SK-N-SH treated with all-trans-retinoic acid at 6 μM for 48 hours (cell line): ENCODE measurements at regions not wholly inside any gene's neighbourhood (a gene's known extent, or its start where the extent isn't known, plus 50 kb on each side); places are given as distances from the start of the nearest gene placed in this dataset.

Source experiments
- ATAC-seq: fragments of 200-7000 bp; cut with Tn5 transposase; 3 replicates; pipeline ENCODE4 v1.9.1; 2020; ENCODE audit warnings: mild to moderate bottlenecking, moderate library complexity
- ARNTL ChIP-seq: fragments of 450-650 bp; formaldehyde crosslinking; IDR thresholded peaks from 2 replicates; pipeline ENCODE4 v1.5.0; 2020; ENCODE audit warnings: low read depth, mild to moderate bottlenecking, moderate library complexity, borderline replicate concordance
- BACH2 ChIP-seq: fragments of 250-450 bp; sonication (Bioruptor Pico); IDR thresholded peaks from 2 replicates; pipeline ENCODE4 v1.9.0; 2021; ENCODE audit warnings: mild to moderate bottlenecking, borderline replicate concordance
- CREB5 ChIP-seq: fragments of 250-450 bp; sonication (Bioruptor Pico); IDR thresholded peaks from 2 replicates; pipeline ENCODE4 v1.5.1; 2020; ENCODE audit warnings: low read depth, mild to moderate bottlenecking, moderate library complexity
- CSDC2 ChIP-seq: fragments of 250-450 bp; sonication (Bioruptor Pico); IDR thresholded peaks from 2 replicates; pipeline ENCODE4 v1.5.0; 2020; ENCODE audit warnings: mild to moderate bottlenecking, moderate library complexity
- CSRNP3 ChIP-seq: fragments of 250-450 bp; sonication (Bioruptor Pico); IDR thresholded peaks from 2 replicates; pipeline ENCODE4 v1.5.1; 2021; ENCODE audit warnings: mild to moderate bottlenecking, moderate library complexity
- ESRRG ChIP-seq: fragments of 250-450 bp; sonication (Bioruptor Pico); IDR thresholded peaks from 2 replicates; pipeline ENCODE4 v1.6.1; 2021; ENCODE audit warnings: mild to moderate bottlenecking
- GLIS3 ChIP-seq: fragments of 250-450 bp; sonication (Bioruptor Pico); IDR thresholded peaks from 2 replicates; pipeline ENCODE4 v1.5.0; 2020; ENCODE audit warnings: mild to moderate bottlenecking, moderate library complexity
- ISL1 ChIP-seq: fragments of 250-450 bp; sonication (Bioruptor Pico); IDR thresholded peaks from 2 replicates; pipeline ENCODE4 v2.1.2; 2022; ENCODE audit warnings: mild to moderate bottlenecking, moderate library complexity
- PATZ1 ChIP-seq: fragments of 250-450 bp; sonication (Bioruptor Pico); IDR thresholded peaks from 2 replicates; pipeline ENCODE4 v1.8.0; 2020; ENCODE audit warnings: mild to moderate bottlenecking, moderate library complexity, borderline replicate concordance
- PPARA ChIP-seq: fragments of 250-450 bp; sonication (Bioruptor Pico); IDR thresholded peaks from 2 replicates; pipeline ENCODE4 v1.5.0; 2020; ENCODE audit warnings: mild to moderate bottlenecking, borderline replicate concordance
- RARB ChIP-seq: fragments of 250-450 bp; sonication (Bioruptor Pico); IDR thresholded peaks from 2 replicates; pipeline ENCODE4 v1.8.0; 2021; ENCODE audit warnings: mild to moderate bottlenecking, moderate library complexity
- SNAI2 ChIP-seq: fragments of 250-450 bp; sonication (Bioruptor Pico); IDR thresholded peaks from 2 replicates; pipeline ENCODE4 v1.5.0; 2020; ENCODE audit warnings: mild to moderate bottlenecking, moderate library complexity
- TCF4 ChIP-seq: fragments of 250-450 bp; sonication (Bioruptor Pico); IDR thresholded peaks from 2 replicates; pipeline ENCODE4 v1.8.0; 2021; ENCODE audit warnings: mild to moderate bottlenecking, moderate library complexity, borderline replicate concordance
- TOX ChIP-seq: fragments of 250-450 bp; sonication (Bioruptor Pico); IDR thresholded peaks from 2 replicates; pipeline ENCODE4 v1.8.0; 2021; ENCODE audit warnings: mild to moderate bottlenecking, moderate library complexity, borderline replicate concordance
- TSHZ2 ChIP-seq: fragments of 250-450 bp; sonication (Bioruptor Pico); IDR thresholded peaks from 2 replicates; pipeline ENCODE4 v1.5.0; 2020; ENCODE audit warnings: mild to moderate bottlenecking, moderate library complexity
- ZC3H10 ChIP-seq: fragments of 250-450 bp; sonication (Bioruptor Pico); IDR thresholded peaks from 2 replicates; pipeline ENCODE4 v1.5.1; 2021; ENCODE audit warnings: mild to moderate bottlenecking, moderate library complexity
- ZFP3 ChIP-seq: fragments of 250-450 bp; sonication (Bioruptor Pico); IDR thresholded peaks from 2 replicates; pipeline ENCODE4 v1.5.0; 2020; ENCODE audit warnings: mild to moderate bottlenecking, moderate library complexity
- ZFP30 ChIP-seq: fragments of 450-650 bp; formaldehyde crosslinking; IDR thresholded peaks from 2 replicates; pipeline ENCODE4 v1.5.0; 2022; ENCODE audit warnings: mild to moderate bottlenecking, moderate library complexity
- ZNF565 ChIP-seq: fragments of 450-650 bp; formaldehyde crosslinking; conservative IDR thresholded peaks from 2 replicates; pipeline ENCODE4 v1.5.0; 2020; ENCODE audit warnings: low read depth, mild to moderate bottlenecking, moderate library complexity
- ZNF70 ChIP-seq: fragments of 450-650 bp; formaldehyde crosslinking; IDR thresholded peaks from 2 replicates; pipeline ENCODE4 v1.5.0; 2020; ENCODE audit warnings: mild to moderate bottlenecking, moderate library complexity
- ZNF8 ChIP-seq: fragments of 450-650 bp; formaldehyde crosslinking; IDR thresholded peaks from 2 replicates; pipeline ENCODE4 v1.5.0; 2020; ENCODE audit warnings: mild to moderate bottlenecking, moderate library complexity

- no peak for ATAC-seq
- TF ChIP-seq ZNF70 (no peak), TCF4 (CRISPR knock-in tag) (no peak), PATZ1 (no peak), ZFP3 (CRISPR knock-in tag) (no peak), PPARA (CRISPR knock-in tag) (no peak), ESRRG (CRISPR knock-in tag) (no peak), ZC3H10 (no peak), CSDC2 (no peak), SNAI2 (no peak), TOX (CRISPR knock-in tag) (no peak), CSRNP3 (CRISPR knock-in tag) (no peak), ZNF565 (CRISPR knock-in tag) (no peak), GLIS3 (CRISPR knock-in tag) (no peak), BACH2 (CRISPR knock-in tag) (no peak), ZNF8 (CRISPR knock-in tag) (no peak), ARNTL (no peak), CREB5 (CRISPR knock-in tag) (no peak), RARB (CRISPR knock-in tag) (no peak)
Observed at GRCh38 chr18:22064581-22064980, 104.8 kb upstream of the GATA6 start.

- no peak for TF ChIP-seq GLIS3 (CRISPR knock-in tag)
- TF ChIP-seq PATZ1: no peak
- no peak for TF ChIP-seq CREB5 (CRISPR knock-in tag)
- TF ChIP-seq ZNF8 (CRISPR knock-in tag): no peak
- TF ChIP-seq ZFP3 (CRISPR knock-in tag): no peak
- TF ChIP-seq ZFP30 (CRISPR knock-in tag): no peak
- no peak for TF ChIP-seq TSHZ2
- no peak for TF ChIP-seq RARB (CRISPR knock-in tag)
- no peak for TF ChIP-seq ISL1 (CRISPR knock-in tag)
- TF ChIP-seq ZNF70: no peak
- TF ChIP-seq ESRRG (CRISPR knock-in tag): no peak
- TF ChIP-seq ZC3H10: no peak
- TF ChIP-seq ARNTL: no peak
- no peak for TF ChIP-seq BACH2 (CRISPR knock-in tag)
- no peak for TF ChIP-seq PPARA (CRISPR knock-in tag)
- no peak for TF ChIP-seq TOX (CRISPR knock-in tag)
- ATAC-seq: no peak
Observed at GRCh38 chr18:22065311-22065710, 104.1 kb upstream of the GATA6 start.
